Retinal pigment epithelial cell (primary cell): ENCODE measurements at regions not wholly inside any gene's neighbourhood (a gene's known extent, or its start where the extent isn't known, plus 50 kb on each side); places are given as distances from the start of the nearest gene placed in this dataset.
"Not testable (repeated sequence)": the region's sequence is repeated elsewhere in the genome, so short reads cannot be mapped to it uniquely, and the experiment has no call there.

Experiments
- DNase-seq: peaks from one replicate; pipeline ENCODE4 v3.0.0-alpha.2; 2010; ENCODE audit warnings: low read depth
- H3K4me3 ChIP-seq: 2 replicates; pipeline ENCODE4 v1.5.1; 2011; ENCODE audit warnings: mild to moderate bottlenecking, low read length, control low read depth, moderate library complexity
- TF ChIP-seq, protein P1 (sequence below): conservative IDR thresholded peaks from 2 replicates; pipeline ENCODE4 v1.5.1; 2011; ENCODE audit warnings: low read depth, low read length, control low read depth, inconsistent platforms

DNA sequence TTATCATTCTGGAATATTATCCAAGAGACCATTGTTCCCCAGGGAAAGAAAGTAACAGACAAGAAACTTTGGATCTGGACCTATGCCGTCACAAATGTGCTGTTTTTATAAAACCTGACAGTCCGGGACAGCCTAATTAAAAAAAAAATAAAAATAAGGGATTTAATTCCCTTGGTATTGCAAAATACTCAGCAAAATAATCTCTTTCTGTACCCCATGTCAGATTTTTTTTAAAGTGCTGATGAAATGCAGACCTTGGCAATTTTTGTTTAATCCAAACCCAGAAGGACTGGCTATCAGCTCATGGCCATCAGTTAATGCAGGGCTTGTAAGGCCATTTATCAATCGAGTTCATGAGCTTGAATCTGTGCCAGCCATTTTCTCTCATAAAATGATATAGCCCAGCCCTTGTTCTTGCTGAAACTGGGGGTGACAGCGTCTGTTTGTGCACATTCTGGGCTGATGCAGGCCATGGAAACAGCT, 162.7 kb upstream of the S1PR3 start:
- no peak overlapping the region for H3K4me3 ChIP-seq
- DNase-seq = no peak
- TF ChIP-seq, protein P1, sequence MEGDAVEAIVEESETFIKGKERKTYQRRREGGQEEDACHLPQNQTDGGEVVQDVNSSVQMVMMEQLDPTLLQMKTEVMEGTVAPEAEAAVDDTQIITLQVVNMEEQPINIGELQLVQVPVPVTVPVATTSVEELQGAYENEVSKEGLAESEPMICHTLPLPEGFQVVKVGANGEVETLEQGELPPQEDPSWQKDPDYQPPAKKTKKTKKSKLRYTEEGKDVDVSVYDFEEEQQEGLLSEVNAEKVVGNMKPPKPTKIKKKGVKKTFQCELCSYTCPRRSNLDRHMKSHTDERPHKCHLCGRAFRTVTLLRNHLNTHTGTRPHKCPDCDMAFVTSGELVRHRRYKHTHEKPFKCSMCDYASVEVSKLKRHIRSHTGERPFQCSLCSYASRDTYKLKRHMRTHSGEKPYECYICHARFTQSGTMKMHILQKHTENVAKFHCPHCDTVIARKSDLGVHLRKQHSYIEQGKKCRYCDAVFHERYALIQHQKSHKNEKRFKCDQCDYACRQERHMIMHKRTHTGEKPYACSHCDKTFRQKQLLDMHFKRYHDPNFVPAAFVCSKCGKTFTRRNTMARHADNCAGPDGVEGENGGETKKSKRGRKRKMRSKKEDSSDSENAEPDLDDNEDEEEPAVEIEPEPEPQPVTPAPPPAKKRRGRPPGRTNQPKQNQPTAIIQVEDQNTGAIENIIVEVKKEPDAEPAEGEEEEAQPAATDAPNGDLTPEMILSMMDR = no peak

DNA sequence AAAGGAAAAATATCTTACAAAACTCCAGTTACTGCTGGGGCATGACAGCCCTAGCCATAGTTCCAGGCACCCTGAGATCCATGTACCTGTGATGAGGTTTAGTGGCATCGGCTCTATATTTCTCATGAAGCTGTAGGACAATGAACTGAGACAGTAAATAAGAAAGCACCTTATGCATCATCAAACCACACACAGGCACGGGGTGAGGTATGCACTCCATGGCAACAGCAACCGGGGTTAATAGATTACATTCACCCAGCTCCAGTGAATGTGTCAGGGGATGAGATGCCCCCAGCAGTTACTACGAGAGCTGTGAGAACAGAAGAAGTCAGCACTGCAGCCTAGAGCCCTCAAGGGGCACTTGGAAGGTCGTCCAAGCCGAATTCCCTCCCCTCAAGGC, 162.0 kb upstream of the S1PR3 start:
- no peak for DNase-seq
- TF ChIP-seq, protein P1 = no peak
- no peak overlapping the region for H3K4me3 ChIP-seq

DNA sequence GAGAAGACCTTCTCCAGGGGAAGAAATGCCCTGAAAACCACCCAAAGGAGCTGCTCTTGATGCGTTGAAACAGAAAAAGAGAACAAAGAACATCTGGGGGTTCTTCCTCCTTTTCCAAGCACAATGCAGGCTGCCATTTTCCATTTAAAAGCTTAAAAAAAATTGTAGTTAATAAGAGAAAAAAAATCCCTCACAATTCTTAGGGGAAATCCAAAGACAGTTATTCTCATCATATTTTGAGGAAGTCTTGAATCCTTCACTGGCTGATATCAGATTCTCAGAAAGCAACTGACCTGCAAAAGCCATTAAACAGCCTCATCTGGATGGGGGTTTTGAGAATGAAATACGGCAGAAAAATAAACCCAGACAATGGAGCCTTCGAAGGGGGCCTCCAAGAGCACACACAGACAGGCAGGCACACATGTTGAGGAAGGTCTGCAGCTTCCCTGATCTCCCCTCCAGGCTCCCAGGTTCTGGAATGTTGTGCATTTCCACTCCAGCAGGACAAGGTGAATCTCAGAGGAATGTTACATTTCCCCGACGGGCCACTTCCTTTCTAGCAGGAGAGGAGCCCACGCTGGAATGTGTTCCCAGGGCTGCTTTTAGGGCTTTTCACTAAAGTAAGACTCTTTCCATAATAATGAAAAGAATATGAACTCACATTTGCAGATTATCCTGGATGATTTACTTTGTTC, 159.4 kb upstream of the S1PR3 start:
- H3K4me3 ChIP-seq = no peak overlapping the region
- no peak for DNase-seq
- TF ChIP-seq, protein P1 = no peak

DNA sequence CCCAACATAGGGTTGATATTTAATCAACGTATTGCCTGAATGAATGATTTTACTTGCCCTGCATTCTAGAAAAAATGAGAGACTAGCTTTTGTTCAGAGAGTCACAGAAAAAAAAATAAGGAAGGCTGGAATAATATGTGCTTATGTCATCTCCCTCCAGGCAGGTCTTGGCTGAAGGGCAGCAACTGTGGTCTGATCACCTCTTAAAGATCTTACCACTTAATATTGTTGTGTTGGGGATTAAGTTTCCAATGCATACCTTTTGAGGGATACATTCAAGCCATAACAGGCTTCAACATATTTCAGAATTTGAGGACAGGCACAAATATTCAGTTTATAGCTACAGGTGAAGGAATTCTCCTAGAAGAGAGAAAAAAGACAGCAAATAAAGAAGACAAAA, 157.3 kb upstream of the S1PR3 start:
- TF ChIP-seq, protein P1 = no peak
- no peak overlapping the region for H3K4me3 ChIP-seq
- DNase-seq = no peak

DNA sequence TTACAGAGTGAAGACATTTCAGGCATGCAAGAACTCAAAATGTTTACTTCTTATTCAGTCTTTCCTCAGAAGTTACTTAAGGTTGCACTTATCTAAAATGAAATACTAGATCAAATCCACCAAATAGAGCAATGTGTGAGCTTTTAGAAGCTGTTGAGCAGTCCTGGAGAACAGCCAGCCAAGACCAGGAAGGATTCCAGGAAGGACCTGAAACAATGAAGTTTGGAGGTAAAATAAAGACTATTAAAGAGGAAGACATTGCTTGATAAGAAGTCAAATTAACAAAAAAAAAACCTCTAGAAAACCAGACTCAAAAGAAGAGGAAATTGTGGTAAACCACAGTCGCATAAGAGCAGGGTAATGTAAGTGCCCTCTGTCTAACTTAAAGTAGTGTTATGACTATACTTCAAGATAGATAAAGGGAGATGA, 156.2 kb upstream of the S1PR3 start:
- TF ChIP-seq, protein P1 = no peak
- DNase-seq = no peak

DNA sequence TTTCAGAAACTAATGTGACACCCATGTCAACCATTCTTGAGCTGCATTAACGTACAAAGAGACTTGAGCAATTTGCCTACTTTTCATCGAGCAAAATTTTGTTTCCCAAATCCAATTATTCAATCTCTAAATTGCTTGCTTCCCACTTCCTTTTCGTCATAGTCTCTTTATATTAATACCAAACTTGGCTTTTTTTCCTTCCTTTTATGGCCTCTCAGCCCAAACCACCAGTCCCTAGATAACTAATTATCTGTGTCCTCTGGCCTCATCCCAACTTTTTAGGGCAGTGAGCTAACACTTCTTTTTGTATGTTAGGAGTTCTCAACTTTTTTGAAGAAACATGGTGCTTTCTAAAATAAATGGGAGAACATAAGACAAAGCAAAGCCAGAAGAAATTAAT, 155.5 kb upstream of the S1PR3 start:
- no peak for DNase-seq
- TF ChIP-seq, protein P1 = no peak
- no peak overlapping the region for H3K4me3 ChIP-seq

More for the DNA sequence above, 156.2 kb upstream of the S1PR3 start:
- H3K4me3 ChIP-seq = no peak overlapping the region

DNA sequence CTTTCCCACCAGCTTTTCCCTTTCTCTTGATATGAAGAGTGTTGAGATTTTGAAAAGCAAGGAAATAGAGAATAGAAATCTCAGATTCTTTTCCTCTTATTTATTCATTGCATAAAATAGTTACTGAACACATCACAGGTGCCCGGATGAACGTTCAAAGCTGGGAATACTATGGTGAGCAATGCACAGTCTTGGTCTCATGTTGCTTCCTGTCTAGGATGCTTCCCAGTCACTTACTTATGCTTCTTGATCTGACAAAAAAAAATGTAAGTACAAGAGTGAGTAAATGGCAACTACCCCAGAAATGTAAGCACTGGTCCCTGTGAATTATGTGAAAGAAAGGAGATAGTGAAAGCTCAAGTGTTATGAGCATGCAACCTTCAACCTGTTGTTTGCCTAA, 153.5 kb upstream of the S1PR3 start:
- DNase-seq = no peak
- H3K4me3 ChIP-seq = no peak overlapping the region
- TF ChIP-seq, protein P1 = no peak

DNA sequence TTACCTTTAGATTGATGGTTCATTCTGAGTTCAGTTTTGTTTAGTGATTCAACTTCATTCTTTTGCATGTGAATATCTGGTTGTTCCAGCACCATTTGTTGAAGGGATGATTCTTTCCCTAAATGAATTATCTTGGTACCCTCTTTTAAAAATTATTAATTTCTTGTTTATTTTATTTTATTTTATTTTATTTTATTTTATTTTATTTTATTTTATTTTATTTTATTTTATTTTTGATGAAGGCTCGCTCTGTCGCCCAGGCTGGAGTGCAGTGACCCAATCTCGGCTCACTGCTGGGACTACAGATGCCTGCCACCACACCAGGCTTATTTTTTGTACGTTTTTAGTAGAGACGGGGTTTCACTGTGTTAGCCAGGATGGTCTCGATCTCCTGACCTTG, 141.4 kb upstream of the S1PR3 start:
- not testable (repeated sequence) for H3K4me3 ChIP-seq, DNase-seq
